Astrocyte (in vitro differentiated cells and primary cell): ENCODE measurements at regions not wholly inside any gene's neighbourhood (a gene's known extent, or its start where the extent isn't known, plus 50 kb on each side); places are given as distances from the start of the nearest gene placed in this dataset.

Source experiments
- EZH2 ChIP-seq: IDR thresholded peaks from 2 replicates; pipeline ENCODE4 v1.6.1; 2012; ENCODE audit warnings: mild to moderate bottlenecking, low read length, inconsistent platforms; ENCODE audit not compliant: insufficient read depth
- TF ChIP-seq, protein P1 (sequence below): IDR thresholded peaks from 2 replicates; pipeline ENCODE4 v1.5.1; 2011; ENCODE audit warnings: low read depth, mild to moderate bottlenecking, inconsistent platforms, low read length, moderate library complexity; ENCODE audit not compliant: insufficient read depth

DNA sequence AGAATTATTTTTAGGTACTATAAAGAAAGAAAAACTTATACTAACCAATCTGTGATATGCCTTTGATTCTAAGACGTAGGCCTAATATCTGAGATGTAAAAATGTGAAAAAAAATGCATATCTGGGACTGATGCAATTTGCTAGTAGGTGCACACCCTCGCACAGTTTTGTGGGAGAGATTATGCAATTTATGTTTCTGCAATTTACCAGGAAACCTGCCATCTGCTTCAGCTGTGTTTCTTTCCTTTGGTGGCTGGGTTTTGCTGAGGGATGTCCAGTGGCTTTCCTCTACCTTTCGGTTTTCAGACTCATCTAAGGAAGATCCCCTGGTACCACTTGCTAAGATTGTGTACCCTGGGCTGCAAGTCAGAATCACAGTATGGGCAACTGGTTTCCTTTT, 186.9 kb downstream of the ZFP64 start:
- TF ChIP-seq, protein P1, sequence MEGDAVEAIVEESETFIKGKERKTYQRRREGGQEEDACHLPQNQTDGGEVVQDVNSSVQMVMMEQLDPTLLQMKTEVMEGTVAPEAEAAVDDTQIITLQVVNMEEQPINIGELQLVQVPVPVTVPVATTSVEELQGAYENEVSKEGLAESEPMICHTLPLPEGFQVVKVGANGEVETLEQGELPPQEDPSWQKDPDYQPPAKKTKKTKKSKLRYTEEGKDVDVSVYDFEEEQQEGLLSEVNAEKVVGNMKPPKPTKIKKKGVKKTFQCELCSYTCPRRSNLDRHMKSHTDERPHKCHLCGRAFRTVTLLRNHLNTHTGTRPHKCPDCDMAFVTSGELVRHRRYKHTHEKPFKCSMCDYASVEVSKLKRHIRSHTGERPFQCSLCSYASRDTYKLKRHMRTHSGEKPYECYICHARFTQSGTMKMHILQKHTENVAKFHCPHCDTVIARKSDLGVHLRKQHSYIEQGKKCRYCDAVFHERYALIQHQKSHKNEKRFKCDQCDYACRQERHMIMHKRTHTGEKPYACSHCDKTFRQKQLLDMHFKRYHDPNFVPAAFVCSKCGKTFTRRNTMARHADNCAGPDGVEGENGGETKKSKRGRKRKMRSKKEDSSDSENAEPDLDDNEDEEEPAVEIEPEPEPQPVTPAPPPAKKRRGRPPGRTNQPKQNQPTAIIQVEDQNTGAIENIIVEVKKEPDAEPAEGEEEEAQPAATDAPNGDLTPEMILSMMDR, result no peak
- TF ChIP-seq EZH2, result no peak
